Loucy (cell line): ENCODE measurements at regions not wholly inside any gene's neighbourhood (a gene's known extent, or its start where the extent isn't known, plus 50 kb on each side); places are given as distances from the start of the nearest gene placed in this dataset.

Source experiments
- H2AFZ ChIP-seq: fragments of 200-600 bp; sonication (generic); 2 replicates; pipeline ENCODE4 v1.6.0; 2016; ENCODE audit warnings: antibody characterized with exemption, mild to moderate bottlenecking, low read length, moderate library complexity
- H3F3A ChIP-seq: fragments of 200-600 bp; 2 replicates; pipeline ENCODE4 v1.6.0; 2016; ENCODE audit warnings: antibody characterized with exemption, low read depth, mild to moderate bottlenecking
- H3K27me3 ChIP-seq: fragments of 200-600 bp; sonication (generic); 2 replicates; pipeline ENCODE4 v1.6.1; 2014; ENCODE audit warnings: low read length, mild to moderate bottlenecking; ENCODE audit not compliant: insufficient read depth, poor library complexity, severe bottlenecking
- H3K36me3 ChIP-seq: fragments of 200-600 bp; sonication (generic); 2 replicates; pipeline ENCODE4 v1.6.1; 2016; ENCODE audit warnings: low read length; ENCODE audit not compliant: insufficient read depth
- H3K4me1 ChIP-seq: fragments of 200-600 bp; sonication (generic); 2 replicates; pipeline ENCODE4 v1.5.1; 2014; ENCODE audit warnings: low read length, mild to moderate bottlenecking; ENCODE audit not compliant: insufficient read depth, poor library complexity, severe bottlenecking
- H3K4me2 ChIP-seq: fragments of 200-600 bp; sonication (generic); 2 replicates; pipeline ENCODE4 v1.6.0; 2014; ENCODE audit warnings: antibody characterized with exemption, low read length, low read depth, mild to moderate bottlenecking; ENCODE audit not compliant: poor library complexity, severe bottlenecking
- H3K4me3 ChIP-seq: fragments of 200-600 bp; sonication (generic); 2 replicates; pipeline ENCODE4 v1.5.1; 2014; ENCODE audit warnings: low read length, mild to moderate bottlenecking, mixed read lengths; ENCODE audit not compliant: poor library complexity, severe bottlenecking
- H3K79me2 ChIP-seq: fragments of 200-600 bp; sonication (generic); 2 replicates; pipeline ENCODE4 v1.6.1; 2014; ENCODE audit warnings: low read length; ENCODE audit not compliant: insufficient read depth
- H3K9ac ChIP-seq: fragments of 200-600 bp; sonication (generic); 2 replicates; pipeline ENCODE4 v1.6.0; 2014; ENCODE audit warnings: mild to moderate bottlenecking, low read depth, low read length, moderate library complexity; ENCODE audit not compliant: poor library complexity, severe bottlenecking
- H3K9me2 ChIP-seq: fragments of 200-600 bp; sonication (generic); replicated peaks from 2 replicates; pipeline ENCODE4 v1.6.1; 2016; ENCODE audit warnings: low read depth, low read length, mixed read lengths
- H3K9me3 ChIP-seq: fragments of 200-600 bp; sonication (generic); 2 replicates; pipeline ENCODE4 v1.6.1; 2014; ENCODE audit warnings: mild to moderate bottlenecking, antibody characterized with exemption, low read length, low read depth; ENCODE audit not compliant: insufficient read depth
- H4K20me1 ChIP-seq: fragments of 200-600 bp; sonication (generic); 2 replicates; pipeline ENCODE4 v1.6.0; 2014; ENCODE audit warnings: antibody characterized with exemption, low read length, mild to moderate bottlenecking; ENCODE audit not compliant: insufficient read depth, poor library complexity, severe bottlenecking
- EZH2phosphoT487 ChIP-seq: fragments of 200-600 bp; IDR thresholded peaks from 2 replicates; pipeline ENCODE4 v1.6.1; 2018; ENCODE audit warnings: antibody characterized with exemption, mild to moderate bottlenecking, moderate library complexity, borderline replicate concordance
- TF ChIP-seq, protein P1 (sequence below): fragments of 200-600 bp; sonication (generic); conservative IDR thresholded peaks from 2 replicates; pipeline ENCODE4 v1.5.1; 2014; ENCODE audit warnings: mild to moderate bottlenecking, antibody characterized with exemption, low read length

DNA sequence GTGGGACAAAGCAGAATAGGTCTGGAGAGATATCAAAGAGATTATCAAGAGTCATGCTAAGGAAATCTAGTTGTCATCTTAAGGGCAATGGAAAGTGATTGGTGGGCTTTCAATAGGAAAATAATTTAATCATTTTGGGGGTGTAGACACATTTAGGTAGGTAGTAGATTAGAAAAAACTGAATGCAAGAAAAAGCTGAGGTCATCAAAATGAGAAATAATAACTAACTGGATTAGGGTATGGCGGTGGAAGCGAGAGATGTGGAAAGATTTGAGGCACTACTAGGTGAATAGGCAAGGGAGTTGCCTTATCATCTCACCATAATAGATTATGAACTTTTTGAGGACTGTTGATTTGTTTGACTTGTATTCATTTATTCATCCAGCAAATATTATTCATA is 393.2 kb upstream of the ZNF608 start:
- Histone ChIP-seq H3K9me2 (no peaks in the 10 kb centered on the region), H2AFZ (no peak overlapping the region), H3K79me2 (no peaks in the 10 kb centered on the region), H3K36me3 (no peaks in the 10 kb centered on the region), H3F3A (no peaks in the 10 kb centered on the region), H3K4me1 (no peaks in the 10 kb centered on the region), H3K4me3 (no peak overlapping the region), H4K20me1 (no peaks in the 10 kb centered on the region), H3K4me2 (no peak overlapping the region), H3K9me3 (no peaks in the 10 kb centered on the region), H3K27me3 (no peaks in the 10 kb centered on the region), H3K9ac (no peak overlapping the region)
- no peak for TF ChIP-seq EZH2phosphoT487
- TF ChIP-seq, protein P1, sequence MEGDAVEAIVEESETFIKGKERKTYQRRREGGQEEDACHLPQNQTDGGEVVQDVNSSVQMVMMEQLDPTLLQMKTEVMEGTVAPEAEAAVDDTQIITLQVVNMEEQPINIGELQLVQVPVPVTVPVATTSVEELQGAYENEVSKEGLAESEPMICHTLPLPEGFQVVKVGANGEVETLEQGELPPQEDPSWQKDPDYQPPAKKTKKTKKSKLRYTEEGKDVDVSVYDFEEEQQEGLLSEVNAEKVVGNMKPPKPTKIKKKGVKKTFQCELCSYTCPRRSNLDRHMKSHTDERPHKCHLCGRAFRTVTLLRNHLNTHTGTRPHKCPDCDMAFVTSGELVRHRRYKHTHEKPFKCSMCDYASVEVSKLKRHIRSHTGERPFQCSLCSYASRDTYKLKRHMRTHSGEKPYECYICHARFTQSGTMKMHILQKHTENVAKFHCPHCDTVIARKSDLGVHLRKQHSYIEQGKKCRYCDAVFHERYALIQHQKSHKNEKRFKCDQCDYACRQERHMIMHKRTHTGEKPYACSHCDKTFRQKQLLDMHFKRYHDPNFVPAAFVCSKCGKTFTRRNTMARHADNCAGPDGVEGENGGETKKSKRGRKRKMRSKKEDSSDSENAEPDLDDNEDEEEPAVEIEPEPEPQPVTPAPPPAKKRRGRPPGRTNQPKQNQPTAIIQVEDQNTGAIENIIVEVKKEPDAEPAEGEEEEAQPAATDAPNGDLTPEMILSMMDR, result no peak

DNA sequence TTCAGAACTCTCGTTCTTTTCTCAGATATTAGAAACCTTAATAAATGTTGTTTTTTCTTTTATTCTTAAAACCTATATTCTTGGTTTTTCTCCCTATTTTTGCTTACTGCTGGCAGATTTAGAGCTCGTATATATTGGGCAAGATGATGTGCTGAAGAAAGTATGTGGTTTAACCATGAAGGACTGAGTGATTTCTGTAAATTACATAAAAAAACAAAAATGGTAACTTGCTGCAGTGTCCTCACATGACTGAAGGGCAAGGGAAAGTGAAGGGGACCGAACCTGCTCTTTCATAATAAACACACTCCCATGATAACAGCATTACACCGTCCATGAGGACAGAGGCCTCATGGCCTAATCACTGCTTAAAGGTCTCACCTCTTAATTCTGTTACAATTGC is 393.8 kb upstream of the ZNF608 start:
- H2AFZ ChIP-seq, result no peak overlapping the region
- H3K4me3 ChIP-seq, result no peak overlapping the region
- no peaks in the 10 kb centered on the region for H3K9me3 ChIP-seq
- H3K79me2 ChIP-seq, result no peaks in the 10 kb centered on the region
- H3K4me2 ChIP-seq, result no peak overlapping the region
- H3K27me3 ChIP-seq, result no peaks in the 10 kb centered on the region
- no peak overlapping the region for H3K9ac ChIP-seq
- TF ChIP-seq EZH2phosphoT487, result no peak
- TF ChIP-seq, protein P1, result no peak
- H3F3A ChIP-seq, result no peaks in the 10 kb centered on the region
- no peaks in the 10 kb centered on the region for H4K20me1 ChIP-seq
- no peaks in the 10 kb centered on the region for H3K36me3 ChIP-seq
- no peaks in the 10 kb centered on the region for H3K4me1 ChIP-seq
- H3K9me2 ChIP-seq, result no peaks in the 10 kb centered on the region

DNA sequence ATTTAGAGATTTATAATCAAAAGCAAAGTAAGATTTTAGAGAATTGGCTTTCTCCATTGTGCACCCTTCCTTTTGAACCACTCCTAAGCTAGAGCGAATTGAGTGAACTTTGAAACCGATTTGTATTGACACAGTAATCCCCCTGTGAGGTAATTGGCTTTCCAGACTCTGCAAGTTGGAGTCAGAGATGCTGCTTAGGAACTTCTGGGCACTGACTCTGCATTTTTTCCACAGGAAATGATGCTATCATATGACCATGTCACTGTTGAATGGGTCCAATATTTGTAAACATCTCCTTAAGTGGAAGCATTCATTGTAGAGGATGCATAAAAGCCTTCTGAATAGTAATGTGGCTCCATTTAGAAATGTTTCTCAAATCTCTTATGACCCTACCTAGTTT is 394.4 kb upstream of the ZNF608 start:
- Histone ChIP-seq H4K20me1 (no peaks in the 10 kb centered on the region), H3K79me2 (no peaks in the 10 kb centered on the region), H3K27me3 (no peaks in the 10 kb centered on the region), H2AFZ (no peak overlapping the region), H3K4me3 (no peak overlapping the region), H3K9ac (no peak overlapping the region), H3F3A (no peaks in the 10 kb centered on the region), H3K9me2 (no peaks in the 10 kb centered on the region), H3K4me2 (no peak overlapping the region), H3K4me1 (no peaks in the 10 kb centered on the region), H3K9me3 (no peaks in the 10 kb centered on the region), H3K36me3 (no peaks in the 10 kb centered on the region)
- TF ChIP-seq, protein P1, result no peak
- TF ChIP-seq EZH2phosphoT487, result no peak
